Calu3 (cell line): ENCODE measurements at regions not wholly inside any gene's neighbourhood (a gene's known extent, or its start where the extent isn't known, plus 50 kb on each side); places are given as distances from the start of the nearest gene placed in this dataset.
"Not testable (repeated sequence)": the region's sequence is repeated elsewhere in the genome, so short reads cannot be mapped to it uniquely, and the experiment has no call there.

Experiments
- BruUV-seq: library from RNA; stranded (reverse); fragments of 400-500 nt; replicated peaks from 2 replicates; lab custom pipeline; 2021; lab: Mats Ljungman, UMichigan
- CTCF ChIA-PET: fragments of 300-600 bp; sonication (Branson Sonifier 250); formaldehyde crosslinking; loops from one replicate; lab custom pipeline; 2022; ENCODE audit warnings: antibody characterized with exemption; lab: Charles Lee
- DNase-seq: peaks from one replicate; pipeline ENCODE4 v3.0.0; 2022
- H3K27ac Mint-ChIP-seq: one replicate; pipeline ENCODE4 v1.8.0; 2022; ENCODE audit warnings: mixed read lengths; ENCODE audit not compliant: unreplicated experiment
- H3K27me3 Mint-ChIP-seq: one replicate; pipeline ENCODE4 v1.8.0; 2022; ENCODE audit warnings: mixed read lengths; ENCODE audit not compliant: unreplicated experiment
- H3K36me3 Mint-ChIP-seq: one replicate; pipeline ENCODE4 v1.8.0; 2022; ENCODE audit warnings: mild to moderate bottlenecking, moderate library complexity, mixed read lengths; ENCODE audit not compliant: insufficient read depth, unreplicated experiment
- H3K4me1 Mint-ChIP-seq: one replicate; pipeline ENCODE4 v1.8.0; 2022; ENCODE audit warnings: mild to moderate bottlenecking, low read depth, mixed read lengths; ENCODE audit not compliant: unreplicated experiment
- H3K4me3 Mint-ChIP-seq: one replicate; pipeline ENCODE4 v1.8.0; 2022; ENCODE audit warnings: mild to moderate bottlenecking, low read depth, moderate library complexity, mixed read lengths; ENCODE audit not compliant: unreplicated experiment
- H3K9me3 Mint-ChIP-seq: one replicate; pipeline ENCODE4 v1.8.0; 2022; ENCODE audit warnings: low read depth, mixed read lengths; ENCODE audit not compliant: unreplicated experiment
- intact Hi-C: fragments of 100-400 bp; cut with micrococcal nuclease; formaldehyde crosslinking; loops from one replicate; pipeline ENCODE4 v1.10.0; 2022; ENCODE audit not compliant: unreplicated experiment
- TF ChIP-seq, protein P1 (sequence below): fragments of 200-600 bp; IDR thresholded peaks from one replicate; pipeline ENCODE4 v1.8.0; 2022; ENCODE audit warnings: antibody characterized with exemption; ENCODE audit not compliant: unreplicated experiment

DNA sequence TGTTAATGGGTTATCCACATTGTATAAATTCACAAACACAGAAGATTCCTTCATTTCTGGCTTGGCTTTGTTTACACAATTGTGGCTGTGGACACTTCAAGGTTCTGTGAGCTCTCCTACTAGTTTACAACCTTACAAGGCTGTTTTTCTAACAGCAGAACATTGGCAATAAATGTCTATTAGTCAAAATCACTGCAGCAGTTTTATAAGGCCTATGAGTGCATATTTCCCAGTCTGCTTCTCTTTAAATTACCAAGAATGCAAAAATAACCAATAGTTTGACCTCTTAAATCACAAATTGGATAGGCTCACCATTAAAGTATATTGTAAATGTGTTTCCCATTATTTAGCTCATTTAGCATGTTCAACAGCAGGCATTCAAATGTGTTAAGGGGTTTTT, 239.2 kb downstream of the DKK2 start:
- Mint-ChIP-seq H3K4me3 (no peak overlapping the region), H3K27me3 (no peaks in the 10 kb centered on the region), H3K9me3 (no peaks in the 10 kb centered on the region), H3K4me1 (no peaks in the 10 kb centered on the region), H3K27ac (no peak overlapping the region), H3K36me3 (no peaks in the 10 kb centered on the region)
- DNase-seq, result no peak
- intact Hi-C loops, result no loop called here
- no TSS peak for BruUV-seq
- CTCF ChIA-PET, result no interaction called here
- TF ChIP-seq, protein P1, sequence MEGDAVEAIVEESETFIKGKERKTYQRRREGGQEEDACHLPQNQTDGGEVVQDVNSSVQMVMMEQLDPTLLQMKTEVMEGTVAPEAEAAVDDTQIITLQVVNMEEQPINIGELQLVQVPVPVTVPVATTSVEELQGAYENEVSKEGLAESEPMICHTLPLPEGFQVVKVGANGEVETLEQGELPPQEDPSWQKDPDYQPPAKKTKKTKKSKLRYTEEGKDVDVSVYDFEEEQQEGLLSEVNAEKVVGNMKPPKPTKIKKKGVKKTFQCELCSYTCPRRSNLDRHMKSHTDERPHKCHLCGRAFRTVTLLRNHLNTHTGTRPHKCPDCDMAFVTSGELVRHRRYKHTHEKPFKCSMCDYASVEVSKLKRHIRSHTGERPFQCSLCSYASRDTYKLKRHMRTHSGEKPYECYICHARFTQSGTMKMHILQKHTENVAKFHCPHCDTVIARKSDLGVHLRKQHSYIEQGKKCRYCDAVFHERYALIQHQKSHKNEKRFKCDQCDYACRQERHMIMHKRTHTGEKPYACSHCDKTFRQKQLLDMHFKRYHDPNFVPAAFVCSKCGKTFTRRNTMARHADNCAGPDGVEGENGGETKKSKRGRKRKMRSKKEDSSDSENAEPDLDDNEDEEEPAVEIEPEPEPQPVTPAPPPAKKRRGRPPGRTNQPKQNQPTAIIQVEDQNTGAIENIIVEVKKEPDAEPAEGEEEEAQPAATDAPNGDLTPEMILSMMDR, result no peak

DNA sequence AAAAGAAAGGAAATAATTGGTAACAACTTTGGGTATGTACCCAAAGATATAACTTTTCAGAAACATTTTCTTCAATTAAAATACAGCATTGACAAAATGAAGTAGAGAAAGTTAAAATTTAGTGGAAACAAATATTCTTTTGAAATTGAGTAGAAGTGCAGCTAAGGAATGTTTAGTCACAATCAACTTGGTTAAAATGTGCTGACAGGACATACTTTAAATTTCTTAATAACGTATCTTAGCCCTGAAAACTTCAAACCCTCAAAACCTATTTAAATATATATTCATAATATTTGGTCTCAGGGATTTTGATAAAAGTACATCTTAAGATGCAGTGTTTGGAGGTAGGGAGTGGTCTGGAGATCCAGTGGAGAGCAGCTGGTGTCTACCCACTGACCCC, 240.8 kb downstream of the DKK2 start:
- DNase-seq, result no peak
- intact Hi-C loops, result no loop called here
- no peaks in the 10 kb centered on the region for H3K4me1 Mint-ChIP-seq
- H3K4me3 Mint-ChIP-seq, result no peak overlapping the region
- H3K9me3 Mint-ChIP-seq, result no peaks in the 10 kb centered on the region
- H3K27ac Mint-ChIP-seq, result no peak overlapping the region
- TF ChIP-seq, protein P1, result no peak
- BruUV-seq, result no TSS peak
- H3K27me3 Mint-ChIP-seq, result no peaks in the 10 kb centered on the region
- no peaks in the 10 kb centered on the region for H3K36me3 Mint-ChIP-seq
- CTCF ChIA-PET, result no interaction called here

DNA sequence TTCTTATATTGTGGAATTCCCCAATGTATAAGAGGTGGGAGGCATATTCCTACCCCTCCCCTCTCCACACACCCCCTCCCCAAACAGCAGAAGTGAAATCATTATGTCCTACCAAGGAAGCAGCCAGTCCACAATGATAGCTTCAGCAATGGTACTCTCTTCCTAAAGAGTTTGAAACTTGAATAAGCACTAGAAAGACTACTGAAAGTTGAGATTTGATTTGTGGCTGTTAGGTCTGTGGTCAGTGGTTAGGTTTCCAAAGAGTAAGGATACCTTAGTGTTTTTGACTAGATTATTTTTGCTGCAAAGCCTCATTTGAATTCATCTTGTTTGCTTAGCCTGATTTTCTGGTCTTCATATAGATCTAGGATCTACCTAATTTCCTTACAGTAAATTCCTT, 242.2 kb downstream of the DKK2 start:
- CTCF ChIA-PET, result no interaction called here
- TF ChIP-seq, protein P1, result no peak
- no peaks in the 10 kb centered on the region for H3K27me3 Mint-ChIP-seq
- no peak overlapping the region for H3K27ac Mint-ChIP-seq
- H3K36me3 Mint-ChIP-seq, result no peaks in the 10 kb centered on the region
- no peaks in the 10 kb centered on the region for H3K4me1 Mint-ChIP-seq
- no peak overlapping the region for H3K4me3 Mint-ChIP-seq
- no TSS peak for BruUV-seq
- no peak for DNase-seq
- H3K9me3 Mint-ChIP-seq, result no peaks in the 10 kb centered on the region
- intact Hi-C loops, result no loop called here

DNA sequence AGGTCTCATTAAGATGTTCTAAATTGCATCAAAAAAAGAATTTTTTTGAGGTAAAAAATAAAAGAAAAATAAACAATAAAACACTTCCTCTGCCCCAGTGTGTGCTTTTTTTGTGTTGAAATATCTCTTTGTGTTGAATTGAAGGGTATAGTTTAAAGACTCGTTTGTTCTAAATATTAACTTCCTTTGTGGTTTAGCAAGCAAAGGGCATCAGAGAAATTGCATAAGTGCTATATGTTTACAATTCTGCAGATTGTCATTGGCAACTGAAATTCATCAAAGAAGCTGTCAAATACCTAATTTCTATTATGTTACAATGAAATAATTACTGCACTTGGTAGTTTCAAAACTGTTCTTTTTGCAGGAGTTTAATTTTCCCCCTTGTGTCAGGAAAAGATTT, 260.5 kb downstream of the DKK2 start:
- Mint-ChIP-seq H3K9me3 (peaks cover 2% of the 10 kb centered on the region), H3K27ac (no peak overlapping the region), H3K4me1 (no peaks in the 10 kb centered on the region), H3K36me3 (no peaks in the 10 kb centered on the region), H3K27me3 (no peaks in the 10 kb centered on the region), H3K4me3 (no peak overlapping the region)
- TF ChIP-seq, protein P1, result no peak
- BruUV-seq, result no TSS peak
- intact Hi-C loops, result no loop called here
- DNase-seq, result no peak
- CTCF ChIA-PET, result interaction anchor here (0.6 kb wide), 1 partner anchor 364 kb away, joined by 3 read pairs; no protein-coding TSS in a partner anchor

DNA sequence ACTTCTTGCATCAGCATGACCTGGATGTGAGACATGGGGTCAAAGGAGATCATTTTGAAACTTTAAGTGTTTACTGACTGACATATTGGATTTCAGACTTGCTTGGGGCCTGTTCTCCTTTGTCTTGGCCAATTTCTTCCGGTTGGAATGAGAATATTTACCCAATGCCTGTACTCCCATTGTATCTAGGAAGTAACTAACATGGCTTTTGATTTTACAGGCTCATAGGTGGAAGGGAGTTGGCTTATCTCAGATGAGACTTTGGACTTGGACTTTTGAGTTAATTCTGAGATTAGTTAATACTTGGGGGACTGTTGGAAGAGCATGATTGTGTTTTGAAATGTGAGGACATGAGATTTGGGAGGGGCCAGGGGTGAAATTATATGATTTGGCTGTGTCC, 262.1 kb downstream of the DKK2 start:
- CTCF ChIA-PET, DNase-seq, H3K9me3 Mint-ChIP-seq, H3K4me3 Mint-ChIP-seq, H3K27me3 Mint-ChIP-seq, intact Hi-C loops, H3K4me1 Mint-ChIP-seq, H3K36me3 Mint-ChIP-seq, H3K27ac Mint-ChIP-seq, BruUV-seq: not testable (repeated sequence)
